Transverse colon (tissue), 3 donors: ENCODE measurements at regions not wholly inside any gene's neighbourhood (a gene's known extent, or its start where the extent isn't known, plus 50 kb on each side); places are given as distances from the start of the nearest gene placed in this dataset.

ENCODE experiments used
- CTCF ChIP-seq, 5 experiments: fragments of 200-600 bp in 3 of 5; fragments of 450-650 bp in 2 of 5; sonication (generic) in 3 of 5; IDR thresholded peaks; 1 replicate in 2 of 5; 2 replicates in 3 of 5; pipeline ENCODE4 v1.5.1; 2016 to 2017; ENCODE audit warnings: antibody characterized with exemption in 5 of 5, inconsistent platforms in 3 of 5, mild to moderate bottlenecking in 2 of 5, moderate library complexity in 1 of 5
- EP300 ChIP-seq: sonication (generic); formaldehyde crosslinking; IDR thresholded peaks from one replicate; pipeline ENCODE4 v1.6.1; 2017; ENCODE audit warnings: antibody characterized with exemption, low read depth

- TF ChIP-seq CTCF (IDR thresholded peaks at IDR 0.05) (no peak), EP300 (no peak)
Observed at GRCh38 chr21:36241717-36242116, 78.3 kb upstream of the MORC3 start.
